ENCODE measurements at regions not wholly inside any gene's neighbourhood (a gene's known extent, or its start where the extent isn't known, plus 50 kb on each side); places are given as distances from the start of the nearest gene placed in this dataset.
A peak's percentile ranks its signal among the peaks of the same experiment; 100 is the strongest.
"Not testable (repeated sequence)": the region's sequence is repeated elsewhere in the genome, so short reads cannot be mapped to it uniquely, and the experiment has no call there.

- no peak for DNase-seq
Measured at GRCh38 chr22:33221568-33221967, 163.4 kb upstream of the SYN3 start.

- DNase-seq: no peak
Measured at GRCh38 chr22:33220476-33221080, 162.4 kb upstream of the SYN3 start.

GRCh38 chr22:33219648-33220384 is 161.6 kb upstream of the SYN3 start:
- DNase-seq: no peak

- no peak for DNase-seq
Measured at GRCh38 chr22:33213383-33214075, 155.3 kb upstream of the SYN3 start.

GRCh38 chr22:33209930-33210784 is 152.0 kb upstream of the SYN3 start:
- peak; percentile 0 for DNase-seq

GRCh38 chr22:33204408-33204807 is 146.2 kb upstream of the SYN3 start:
- DNase-seq: no peak

GRCh38 chr22:33202455-33202854 is 144.3 kb upstream of the SYN3 start:
- DNase-seq: no peak

- no peak for DNase-seq
Measured at GRCh38 chr22:33194529-33195077, 136.4 kb upstream of the SYN3 start.

GRCh38 chr22:33192156-33192555 is 134.0 kb upstream of the SYN3 start:
- no peak for DNase-seq

GRCh38 chr22:33188326-33188725 is 130.1 kb upstream of the SYN3 start:
- DNase-seq: no peak

- no peak for DNase-seq
Measured at GRCh38 chr22:33186816-33187215, 128.6 kb upstream of the SYN3 start.

- no peak for DNase-seq
Measured at GRCh38 chr22:33180356-33180755, 122.2 kb upstream of the SYN3 start.

- DNase-seq: no peak
Measured at GRCh38 chr22:33167998-33168790, 110.0 kb upstream of the SYN3 start.

- DNase-seq: no peak
Measured at GRCh38 chr22:33166206-33166605, 108.0 kb upstream of the SYN3 start.

GRCh38 chr22:33163815-33164214 is 105.6 kb upstream of the SYN3 start:
- DNase-seq: no peak

GRCh38 chr22:33162196-33162595 is 104.0 kb upstream of the SYN3 start:
- no peak for DNase-seq

- DNase-seq: no peak
Measured at GRCh38 chr22:33160525-33160924, 102.3 kb upstream of the SYN3 start.

- not testable (repeated sequence) for DNase-seq
Measured at GRCh38 chr22:33154967-33155366, 96.8 kb upstream of the SYN3 start.

GRCh38 chr22:33149611-33150010 is 91.4 kb upstream of the SYN3 start:
- no peak for DNase-seq

GRCh38 chr22:33144721-33145120 is 86.5 kb upstream of the SYN3 start:
- no peak for DNase-seq

GRCh38 chr22:33142282-33143055 is 84.3 kb upstream of the SYN3 start:
- no peak for DNase-seq

Data from NCI-H1436 (cell line).